ENCODE measurements at regions not wholly inside any gene's neighbourhood (a gene's known extent, or its start where the extent isn't known, plus 50 kb on each side); places are given as distances from the start of the nearest gene placed in this dataset.

- TF ChIP-seq ZNF350 (tag by site-specific recombination; IDR thresholded peaks at IDR 0.05) (no peak), KLF16 (tag by site-specific recombination; IDR thresholded peaks at IDR 0.05) (no peak), ZNF600 (tag by site-specific recombination; IDR thresholded peaks at IDR 0.05) (0 out of 2 replicates have a peak, but pooled peaks have one; percentile 49), ZIC2 (tag by site-specific recombination; IDR thresholded peaks at IDR 0.05) (peak; percentile 77), ZSCAN5A (tag by site-specific recombination; IDR thresholded peaks at IDR 0.05) (no peak), GLI2 (tag by site-specific recombination; IDR thresholded peaks at IDR 0.05; ENCODE audit: borderline replicate concordance, low read depth) (peak; percentile 69; the same call in 1 of the 2 replicates), ZBTB20 (tag by site-specific recombination; IDR thresholded peaks at IDR 0.05) (no peak), ZNF610 (tag by site-specific recombination; IDR thresholded peaks at IDR 0.05; ENCODE audit: borderline replicate concordance) (peak; percentile 52; the same call in 1 of the 2 replicates), ZNF626 (tag by site-specific recombination; IDR thresholded peaks at IDR 0.05) (no peak), ZNF548 (tag by site-specific recombination; IDR thresholded peaks at IDR 0.05) (no peak), MZF1 (tag by site-specific recombination; IDR thresholded peaks at IDR 0.05; ENCODE audit: borderline replicate concordance) (peak; percentile 90), ZNF707 (tag by site-specific recombination; IDR thresholded peaks at IDR 0.05) (no peak), ZBTB26 (tag by site-specific recombination; optimal IDR thresholded peaks at IDR 0.05) (no peak), SCRT1 (tag by site-specific recombination; IDR thresholded peaks at IDR 0.05; ENCODE audit: borderline replicate concordance) (0 out of 2 replicates have a peak, but pooled peaks have one; percentile 10), ZNF596 (tag by site-specific recombination; IDR thresholded peaks at IDR 0.05) (0 out of 2 replicates have a peak, but pooled peaks have one; percentile 9), ZNF48 (tag by site-specific recombination; IDR thresholded peaks at IDR 0.05) (no peak), KLF17 (tag by site-specific recombination; IDR thresholded peaks at IDR 0.05) (no peak), FEZF1 (tag by site-specific recombination; IDR thresholded peaks at IDR 0.05) (peak; percentile 89), ZNF677 (tag by site-specific recombination; IDR thresholded peaks at IDR 0.05) (no peak), ZNF211 (tag by site-specific recombination; IDR thresholded peaks at IDR 0.05; ENCODE audit: low read depth) (no peak), PATZ1 (tag by site-specific recombination; IDR thresholded peaks at IDR 0.05) (peak; percentile 70), ZNF449 (tag by site-specific recombination; IDR thresholded peaks at IDR 0.05) (no peak), ZNF121 (tag by site-specific recombination; IDR thresholded peaks at IDR 0.05) (no peak), ZNF280D (tag by site-specific recombination; IDR thresholded peaks at IDR 0.05) (no peak), SALL2 (tag by site-specific recombination; IDR thresholded peaks at IDR 0.05; ENCODE audit: borderline replicate concordance) (no peak), ZNF155 (tag by site-specific recombination; IDR thresholded peaks at IDR 0.05) (no peak), ZNF621 (tag by site-specific recombination; IDR thresholded peaks at IDR 0.05) (no peak), ZNF37A (tag by site-specific recombination; IDR thresholded peaks at IDR 0.05) (no peak), EGR2 (tag by site-specific recombination; IDR thresholded peaks at IDR 0.05; ENCODE audit: low read depth) (no peak), ZNF670 (tag by site-specific recombination; IDR thresholded peaks at IDR 0.05; ENCODE audit: low read depth) (no peak)
These were observed 50.7 kb upstream of the VLDLR start (continued) for GRCh38 chr9:2570615-2571479.
